ENCODE measurements at regions not wholly inside any gene's neighbourhood (a gene's known extent, or its start where the extent isn't known, plus 50 kb on each side); places are given as distances from the start of the nearest gene placed in this dataset.

DNA sequence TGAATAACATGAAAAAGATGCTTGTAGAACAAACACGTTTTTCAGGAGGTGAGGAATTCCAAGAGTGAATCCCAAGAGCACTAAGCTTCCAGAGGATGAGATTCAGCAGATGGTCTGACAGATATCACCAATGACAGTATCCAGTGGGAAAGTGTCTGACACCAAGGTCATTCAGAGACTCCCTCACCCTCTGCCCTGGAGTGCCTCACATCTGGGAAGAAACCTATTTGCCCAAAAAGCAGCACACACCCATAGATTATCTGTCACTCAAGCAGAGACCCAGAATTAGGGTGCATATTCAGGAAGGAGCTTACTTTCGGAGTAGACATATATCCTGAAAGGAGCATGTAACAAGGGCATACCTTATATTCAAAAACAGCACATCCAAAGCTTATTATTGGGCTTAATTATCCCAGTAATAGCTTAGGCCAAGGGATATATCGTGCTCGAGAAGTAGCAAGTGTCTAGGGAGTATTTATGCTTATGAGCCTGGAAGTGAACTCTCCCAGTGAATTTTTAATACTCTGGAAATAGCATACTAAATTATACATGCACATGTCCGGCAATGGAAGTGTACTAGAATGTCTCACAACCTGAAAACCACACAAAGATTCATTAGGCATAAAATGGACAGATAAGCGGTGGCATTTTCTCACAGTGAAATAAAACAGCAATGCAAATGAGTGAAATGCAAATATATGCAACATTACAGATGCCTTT, 998.1 kb upstream of the TMEM132C start:
- DNase-seq (ENCODE audit: low spot score): no peak

DNA sequence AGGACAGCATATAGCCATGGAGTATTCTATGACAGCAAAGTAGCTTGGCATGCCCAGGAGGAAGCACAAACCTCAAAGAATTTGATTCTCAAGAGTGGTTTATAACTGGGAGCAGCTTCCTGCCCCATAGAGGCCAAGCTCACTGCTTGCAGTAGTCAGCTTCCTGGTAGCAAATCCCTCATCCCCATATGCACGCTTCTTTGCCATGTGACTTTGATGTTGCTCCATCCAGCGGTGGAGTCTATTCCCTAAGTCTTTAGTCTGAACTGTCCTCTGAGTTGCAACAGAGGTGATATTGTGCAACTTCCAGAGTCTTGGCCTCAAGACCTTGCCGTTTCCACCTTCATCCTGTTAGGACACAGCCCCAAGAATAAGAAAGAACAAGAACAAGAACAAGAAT, 996.8 kb upstream of the TMEM132C start:
- DNase-seq (ENCODE audit: low spot score): peak; percentile 81

DNA sequence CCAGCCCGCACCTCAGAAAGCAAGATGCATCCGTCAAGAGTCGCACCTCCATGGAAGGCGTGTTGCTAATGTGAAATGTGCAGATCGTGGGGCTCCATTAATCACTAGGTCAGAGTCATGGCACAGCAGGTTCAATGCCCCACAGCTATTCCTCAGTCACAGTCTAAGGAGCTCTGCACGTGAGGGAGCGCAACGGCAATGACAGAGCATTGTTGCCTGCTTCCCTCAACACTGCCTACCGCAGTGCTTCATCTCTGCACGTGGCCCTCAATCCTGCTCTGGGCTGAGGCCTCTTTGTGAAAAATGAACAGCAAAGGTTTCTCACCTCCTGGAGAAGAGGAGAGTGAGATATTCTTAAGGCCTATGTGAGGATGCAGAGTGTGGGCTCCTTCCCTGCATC, 995.2 kb upstream of the TMEM132C start:
- DNase-seq (ENCODE audit: low spot score): peak; percentile 73

DNA sequence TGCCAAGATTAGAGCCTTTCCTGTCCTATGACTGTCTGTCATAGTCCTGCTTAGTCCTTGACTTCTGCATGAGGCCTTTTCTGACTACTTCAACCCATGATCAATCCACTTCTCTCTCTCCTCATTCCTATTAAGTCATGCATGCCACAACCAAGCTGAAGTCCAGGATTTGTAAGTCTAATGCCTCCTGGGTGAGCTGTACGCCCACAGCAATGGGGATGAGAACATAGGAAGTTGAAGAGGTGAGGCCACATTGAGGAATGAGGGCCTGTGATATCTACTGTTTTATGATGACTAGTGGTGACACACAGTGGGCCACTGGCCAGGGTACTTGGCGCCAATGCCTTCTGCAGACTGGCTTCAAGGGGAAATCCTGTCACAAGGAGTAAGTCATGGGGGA, 994.1 kb upstream of the TMEM132C start:
- peak; percentile 100 for DNase-seq (ENCODE audit: low spot score)

DNA sequence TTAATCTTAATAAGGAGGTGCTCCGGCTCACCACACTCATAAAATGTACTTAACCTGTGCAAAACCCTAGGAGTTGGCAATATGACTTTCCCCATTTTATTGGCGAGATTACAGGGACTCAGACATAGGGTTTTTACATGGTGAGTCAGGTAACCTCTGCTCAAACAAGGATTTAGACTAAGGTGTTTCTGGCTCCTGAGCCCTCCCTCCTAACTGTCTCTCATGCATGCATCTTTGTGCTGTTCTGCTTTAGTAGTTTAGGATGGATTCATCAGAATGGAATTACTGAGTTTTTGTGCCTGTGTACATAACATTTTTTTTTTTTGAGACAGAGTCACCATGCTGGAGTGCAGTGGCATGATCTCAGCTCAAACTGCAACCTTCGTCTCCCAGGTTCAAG, 993.3 kb upstream of the TMEM132C start:
- peak; percentile 97 for DNase-seq (ENCODE audit: low spot score)

DNA sequence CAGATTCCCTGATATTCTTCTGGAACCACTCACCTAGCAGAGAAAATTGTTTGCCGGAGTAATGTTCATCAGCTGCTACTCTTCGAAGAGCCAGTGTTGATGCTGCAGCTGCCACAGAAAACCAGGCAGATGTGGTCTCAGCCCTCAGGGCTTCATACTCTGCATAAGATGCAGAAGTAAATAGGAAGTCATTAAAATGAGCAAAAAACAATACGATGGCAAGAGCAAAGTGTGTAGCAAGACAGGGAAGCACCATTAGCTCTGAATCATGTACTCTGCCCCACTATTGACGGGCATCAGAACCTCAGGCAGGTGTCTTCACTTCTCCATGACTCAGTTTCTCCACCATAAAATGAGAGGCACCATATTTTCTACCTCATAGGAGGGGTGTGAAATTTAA, 991.6 kb upstream of the TMEM132C start:
- no peak for DNase-seq (ENCODE audit: low spot score)

DNA sequence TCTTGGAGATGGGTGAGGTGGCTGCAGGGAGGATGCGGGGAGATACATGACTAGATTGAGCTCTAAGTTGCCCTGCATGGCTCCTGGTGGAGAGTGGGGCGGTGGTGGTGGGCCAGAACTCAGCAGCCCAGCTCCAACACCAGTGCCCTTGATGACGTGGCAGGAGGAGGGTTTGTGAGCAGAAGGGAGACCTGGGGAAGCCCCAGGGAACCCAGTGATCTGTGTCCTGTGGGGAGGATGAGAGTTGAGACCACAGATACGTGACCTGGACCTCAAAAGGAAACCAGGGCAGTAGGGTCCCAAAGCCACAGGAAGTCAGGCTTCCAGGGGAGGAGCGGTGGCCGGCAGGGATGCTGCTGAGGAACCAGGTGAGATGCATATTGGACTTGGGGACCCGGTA, 989.1 kb upstream of the TMEM132C start:
- DNase-seq (ENCODE audit: low spot score): peak; percentile 59

DNA sequence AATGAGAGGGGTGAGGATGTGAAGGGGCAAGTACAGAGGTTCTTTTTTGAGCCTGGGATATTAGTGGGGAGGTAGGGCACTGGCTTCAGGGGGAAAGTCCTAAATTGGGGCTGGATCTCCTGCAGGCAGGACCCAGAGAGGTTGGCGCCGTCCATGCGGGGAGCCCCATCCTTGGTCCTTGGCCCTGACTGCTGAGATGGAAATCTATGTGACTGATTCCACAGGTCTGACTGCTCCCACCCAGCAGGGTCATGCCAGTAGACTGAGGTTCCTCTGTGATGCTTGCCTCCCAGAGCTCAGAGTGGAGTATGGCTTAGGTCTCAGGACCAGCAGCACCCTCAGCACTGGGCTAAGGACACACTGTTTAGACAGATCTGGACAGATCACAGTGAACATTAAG, 988.6 kb upstream of the TMEM132C start:
- DNase-seq (ENCODE audit: low spot score): no peak

DNA sequence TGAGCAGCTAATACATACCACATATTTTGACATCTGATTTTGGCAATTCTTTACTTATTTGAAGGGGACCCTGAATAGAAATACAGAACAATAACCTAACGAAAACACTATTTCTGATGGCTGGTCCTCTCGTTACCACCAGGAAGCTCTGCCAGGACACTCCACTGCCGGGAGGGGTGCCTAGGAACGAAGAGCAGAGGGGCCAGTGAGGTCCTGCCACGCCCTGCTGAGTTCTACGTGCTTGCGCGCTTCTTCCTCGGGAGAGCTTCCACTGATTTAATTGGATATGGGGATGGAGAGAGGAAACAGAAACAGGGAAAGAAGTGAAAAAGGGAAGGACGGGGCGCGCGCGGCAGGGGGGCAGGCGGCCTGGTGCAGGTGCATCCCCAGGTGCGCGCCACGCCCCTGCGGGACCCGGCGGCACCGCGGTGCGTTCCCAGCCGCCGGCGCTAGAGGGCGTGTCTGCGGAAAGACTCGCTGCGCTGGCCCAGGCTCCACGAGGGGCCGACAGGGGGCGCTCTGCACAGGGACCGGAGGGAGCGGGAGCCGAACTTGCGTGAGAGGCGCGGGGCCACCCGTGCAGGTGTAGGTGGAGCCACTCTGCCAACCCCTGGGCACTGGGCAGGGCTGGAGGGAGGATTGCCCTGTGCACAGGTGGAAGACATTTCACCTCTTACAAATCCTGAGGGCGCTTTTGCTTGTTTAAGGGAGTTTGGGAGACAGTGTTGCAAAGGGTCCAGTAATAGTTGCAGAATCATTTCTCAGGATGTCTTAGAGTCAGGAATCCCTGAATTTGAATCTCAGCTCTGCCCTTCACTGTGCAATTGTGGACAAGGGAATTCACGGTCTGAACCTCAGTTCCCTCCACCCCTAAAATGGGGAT, 986.3 kb upstream of the TMEM132C start:
- DNase-seq (ENCODE audit: low spot score): peak; percentile 59

DNA sequence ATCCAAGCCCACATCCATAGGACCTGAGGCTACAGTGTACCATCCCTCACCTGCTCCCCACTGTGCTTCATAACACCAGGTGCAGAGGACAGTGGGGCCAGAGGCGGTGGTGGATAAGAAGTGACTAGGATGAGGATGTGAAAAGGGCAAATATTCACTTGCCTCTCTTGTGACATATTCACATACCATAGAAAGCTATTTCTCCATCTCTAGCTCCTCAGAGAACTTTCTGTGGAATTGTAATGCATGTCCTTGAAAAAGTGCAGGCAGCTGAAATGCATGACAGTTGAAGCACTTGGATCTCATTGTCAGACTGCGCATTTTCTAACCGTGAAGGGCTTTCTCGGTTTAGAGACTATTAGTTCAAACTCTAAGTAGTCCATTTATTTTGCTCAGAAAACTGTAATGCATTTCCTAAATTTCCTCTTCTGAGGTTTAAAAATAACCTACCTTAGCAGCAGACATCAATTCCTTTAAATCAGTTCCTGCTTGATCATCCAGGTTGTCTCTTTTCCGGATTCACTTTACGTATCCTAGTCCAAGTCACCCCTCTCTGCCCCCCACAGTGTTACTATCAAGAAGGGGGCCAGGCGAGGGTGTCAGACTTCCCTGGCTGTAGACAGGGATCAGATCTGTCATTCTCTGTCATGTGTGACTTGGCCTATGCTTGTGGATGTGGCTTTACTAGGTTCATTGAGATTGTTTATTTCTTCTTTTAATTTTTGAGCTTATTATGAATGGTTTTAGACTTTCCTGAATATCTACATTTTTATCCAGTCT, 984.0 kb upstream of the TMEM132C start:
- DNase-seq (ENCODE audit: low spot score): no peak

DNA sequence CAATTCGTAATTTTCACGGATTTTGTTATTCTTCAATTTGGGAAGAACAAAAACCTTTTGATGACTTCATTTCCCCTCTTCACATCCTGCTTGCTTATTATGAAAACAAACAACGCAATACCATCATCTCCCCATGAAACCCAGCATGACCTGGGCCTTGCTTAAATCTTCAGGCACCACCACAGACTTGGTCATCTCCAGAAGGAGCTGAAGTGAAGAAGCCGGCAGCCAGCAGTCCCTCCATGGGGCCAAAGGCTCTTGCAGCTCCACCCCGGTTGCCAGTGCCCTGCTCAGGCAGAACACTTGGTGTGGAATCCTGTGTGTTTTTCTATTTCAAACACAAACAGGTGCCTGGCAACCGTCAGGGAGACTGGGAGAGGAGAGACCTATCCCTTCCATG, 982.9 kb upstream of the TMEM132C start:
- DNase-seq (ENCODE audit: low spot score): no peak

DNA sequence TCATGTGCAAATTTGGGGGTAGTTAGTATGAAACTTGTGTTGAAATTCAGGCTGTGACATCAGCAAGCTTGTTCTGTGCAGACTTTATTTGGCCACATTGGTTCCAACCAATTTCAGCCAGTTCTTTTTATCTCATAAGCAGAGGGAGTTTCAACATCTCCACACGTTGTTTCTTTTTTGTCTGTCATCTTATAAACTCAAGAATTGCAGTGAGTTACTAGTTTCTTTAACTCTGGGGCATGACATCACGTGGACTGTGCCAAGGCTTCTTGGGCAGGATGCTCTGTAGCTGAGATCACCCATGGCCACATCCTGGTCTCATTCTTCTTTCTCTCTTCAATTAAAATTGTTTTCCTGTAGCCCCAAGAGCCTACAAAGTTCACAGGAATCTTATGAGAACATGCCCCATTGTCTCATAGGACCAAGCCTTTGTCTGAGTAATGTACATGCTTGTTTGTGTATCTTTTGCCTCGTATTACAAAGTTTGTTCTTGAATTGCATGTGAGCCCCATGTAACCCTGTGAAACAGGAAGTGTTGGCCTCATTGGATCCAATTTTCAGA, 982.0 kb upstream of the TMEM132C start:
- peak; percentile 93 for DNase-seq (ENCODE audit: low spot score)

DNA sequence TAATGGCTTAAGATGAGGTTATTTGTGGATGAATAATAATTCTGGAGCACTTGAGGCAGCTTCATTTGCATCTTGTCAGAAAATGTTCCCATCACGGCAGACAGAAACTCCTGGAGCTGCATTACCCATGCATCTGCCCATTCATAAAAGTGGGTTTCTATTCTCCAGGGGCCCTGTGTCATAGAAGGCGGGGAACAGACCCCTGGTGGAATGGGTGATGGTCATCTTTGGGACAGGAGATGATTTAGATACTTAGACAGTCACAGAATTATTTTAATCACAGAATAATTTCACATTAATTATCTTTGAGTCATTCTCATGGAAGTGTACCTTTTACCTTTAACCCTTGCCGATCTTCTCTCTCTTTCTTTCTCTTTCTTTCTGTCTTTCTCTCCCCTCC, 980.7 kb upstream of the TMEM132C start:
- no peak for DNase-seq (ENCODE audit: low spot score)

DNA sequence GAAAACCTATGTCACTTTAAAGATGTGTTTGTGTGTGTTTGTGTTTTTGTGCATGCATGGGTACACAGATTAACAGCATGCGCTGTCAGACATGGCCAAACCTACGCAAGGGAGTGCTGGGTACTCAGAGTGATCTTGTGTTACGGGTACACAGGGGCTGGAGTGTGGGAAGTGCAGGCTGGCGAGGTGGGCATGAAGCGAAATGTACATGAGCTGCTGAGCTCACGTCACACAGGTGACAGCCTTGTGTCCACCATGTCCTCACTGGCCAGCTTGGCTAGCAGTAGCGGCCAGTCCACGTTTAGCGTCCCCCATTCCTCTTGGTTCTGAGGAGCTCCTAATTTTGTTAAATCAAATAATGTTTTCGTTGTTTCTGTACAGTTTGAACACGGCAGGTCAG, 979.7 kb upstream of the TMEM132C start:
- DNase-seq (ENCODE audit: low spot score): no peak

DNA sequence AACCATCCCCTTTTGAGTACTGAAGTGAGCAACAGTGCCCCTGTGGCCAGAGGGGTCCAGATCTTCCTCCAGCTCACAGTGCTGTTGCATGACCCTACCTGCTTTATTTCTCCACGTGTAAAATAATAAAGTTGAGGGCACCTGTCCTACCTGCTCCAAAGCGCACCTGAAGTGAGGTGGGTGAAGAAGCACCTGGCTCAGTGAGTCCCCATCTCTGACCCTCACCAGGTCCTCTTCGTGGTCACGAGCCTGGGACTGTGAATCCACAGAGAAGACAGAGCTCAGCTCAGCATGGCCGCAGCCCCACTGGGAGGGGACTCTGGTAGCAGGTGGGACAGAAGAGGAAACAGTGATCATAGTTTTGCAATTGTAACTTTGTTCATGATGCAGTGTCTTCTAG, 976.7 kb upstream of the TMEM132C start:
- no peak for DNase-seq (ENCODE audit: low spot score)

DNA sequence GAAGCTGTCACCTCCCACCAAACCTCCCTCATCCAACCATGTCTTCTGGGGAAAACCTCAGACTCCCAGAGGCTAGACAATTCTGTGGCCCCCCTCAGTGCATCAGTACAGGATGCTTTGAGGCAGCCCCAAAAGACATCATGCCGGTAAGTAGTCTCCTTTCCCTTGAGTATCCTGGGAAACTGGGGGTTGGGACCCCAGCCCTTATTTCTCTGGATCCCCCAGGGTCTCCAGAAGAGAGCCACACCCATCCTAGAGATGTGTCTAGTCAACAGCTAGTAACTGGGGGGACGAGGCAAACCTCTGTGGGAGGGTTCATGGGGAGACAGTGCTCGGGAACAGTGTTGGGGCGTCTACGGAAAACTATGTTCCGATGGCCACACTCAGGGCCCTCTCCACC, 974.2 kb upstream of the TMEM132C start:
- no peak for DNase-seq (ENCODE audit: low spot score)

DNA sequence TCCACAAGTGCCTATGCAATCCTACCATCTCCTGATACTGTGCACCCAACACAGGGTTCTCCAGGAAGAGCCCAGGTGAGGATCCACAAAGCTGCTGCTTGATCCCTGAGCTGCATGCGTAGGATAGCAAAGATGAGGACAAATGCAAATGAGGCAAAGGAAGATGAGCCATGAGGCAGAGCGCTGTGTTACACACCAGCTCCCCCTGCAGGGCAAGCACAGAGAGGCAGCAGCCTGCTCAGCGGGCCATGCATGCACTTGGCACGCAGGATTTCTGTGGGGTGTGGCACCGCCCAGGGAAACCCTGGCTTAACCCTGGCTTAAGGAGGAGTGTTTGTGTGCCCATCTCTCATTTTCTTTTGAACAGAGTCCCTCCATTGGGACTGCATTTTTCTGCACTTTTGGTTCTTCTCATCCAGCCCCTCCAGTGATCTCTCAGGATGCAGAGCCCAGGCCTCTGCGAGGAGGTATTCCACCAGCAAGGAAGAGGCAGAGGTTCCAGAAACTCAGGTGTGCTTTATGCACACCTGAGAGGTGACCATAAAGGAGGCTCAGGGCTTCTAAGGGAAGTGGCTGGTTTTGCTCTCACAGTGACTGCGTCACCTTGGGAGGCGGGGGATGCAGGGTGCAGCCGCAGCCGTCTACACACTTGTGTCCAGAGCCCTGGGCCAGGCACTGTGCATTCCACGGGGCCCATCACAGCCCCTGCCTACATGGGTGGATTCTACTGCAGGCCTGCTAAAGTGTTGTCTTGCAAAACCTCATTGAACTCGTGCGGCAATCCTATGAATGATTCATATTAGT, 973.3 kb upstream of the TMEM132C start:
- DNase-seq (ENCODE audit: low spot score): peak; percentile 77

DNA sequence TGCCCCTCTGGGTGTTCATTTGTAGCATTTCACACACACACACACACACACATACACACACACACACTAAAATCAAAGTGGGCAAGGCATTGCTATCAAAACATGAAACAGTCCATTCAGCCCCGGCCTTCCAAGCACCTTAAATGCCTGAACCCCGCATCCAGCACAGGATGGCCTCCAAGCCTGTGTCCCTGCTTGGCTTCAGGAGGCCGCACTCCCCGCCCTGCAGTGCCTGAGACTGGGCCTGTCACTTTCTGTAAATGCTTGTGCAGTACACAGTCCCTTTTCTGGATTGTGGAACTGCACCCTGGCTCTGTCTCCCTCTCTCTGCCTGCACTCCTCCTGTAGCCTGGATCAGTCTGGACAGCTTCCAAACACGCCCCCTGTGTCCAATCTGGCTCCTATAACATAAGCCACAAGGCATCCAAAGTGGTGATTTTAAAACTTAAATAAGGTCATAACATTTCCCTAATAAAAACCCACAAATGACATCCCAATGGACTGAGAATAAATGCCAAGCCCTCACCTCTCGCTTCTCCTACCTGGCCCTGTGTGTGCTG, 972.2 kb upstream of the TMEM132C start:
- DNase-seq (ENCODE audit: low spot score): no peak

DNA sequence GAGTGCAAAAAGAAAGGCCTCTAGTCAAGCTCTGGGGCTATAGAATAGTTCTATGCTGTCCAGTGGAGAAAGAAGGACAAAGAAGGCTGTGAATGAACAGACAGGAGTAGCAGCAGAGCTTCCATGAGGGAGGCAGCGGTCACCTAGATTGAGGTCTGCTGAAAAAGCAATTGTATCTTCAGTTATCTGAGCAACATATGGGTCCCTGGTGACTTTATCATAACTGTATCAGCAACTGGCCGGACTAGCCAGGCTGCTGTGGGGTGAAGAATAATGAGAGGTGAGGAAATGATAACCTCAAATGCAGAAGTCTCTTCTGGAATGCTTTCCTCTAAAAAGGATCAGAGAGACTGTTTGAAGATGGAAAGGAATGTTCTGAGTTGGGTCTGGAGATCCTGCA, 971.3 kb upstream of the TMEM132C start:
- DNase-seq (ENCODE audit: low spot score): no peak

DNA sequence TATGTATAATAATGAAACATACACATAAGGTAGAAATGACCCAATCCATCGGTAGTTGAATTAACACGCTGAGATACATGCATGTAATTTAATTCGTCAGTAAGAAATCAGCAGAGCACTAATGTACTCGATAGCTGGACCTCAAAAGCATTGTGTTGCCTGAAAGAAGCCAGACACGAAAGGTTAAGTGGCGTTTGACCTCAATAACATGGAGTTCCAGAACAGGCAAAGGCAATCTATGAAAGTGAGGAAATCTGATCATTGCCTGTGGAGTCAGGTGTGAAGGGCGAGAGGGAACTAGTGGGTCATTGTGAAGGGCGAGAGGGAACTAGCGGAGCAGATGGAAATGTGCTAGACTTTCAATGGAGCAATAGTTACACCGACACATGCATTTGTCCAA, 970.4 kb upstream of the TMEM132C start:
- DNase-seq (ENCODE audit: low spot score): no peak

DNA sequence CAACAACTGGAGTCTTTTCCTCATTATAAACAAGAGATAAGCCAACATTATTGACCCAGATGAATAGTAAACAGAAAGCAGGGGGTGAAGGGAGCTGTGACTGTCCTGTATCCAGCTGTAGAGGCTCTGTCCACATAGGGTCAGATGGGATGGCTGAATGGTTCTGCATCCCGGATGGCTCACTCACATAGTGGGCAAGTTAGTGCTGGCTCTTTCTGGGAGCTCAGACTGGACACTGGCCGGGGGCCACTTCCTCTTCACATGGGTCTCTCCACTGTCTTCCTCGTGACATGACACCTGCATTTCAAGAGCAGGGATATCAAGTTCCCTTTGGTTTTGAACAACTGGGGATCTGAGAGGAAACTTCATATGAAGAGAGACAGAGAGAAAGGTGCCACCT, 969.6 kb upstream of the TMEM132C start:
- no peak for DNase-seq (ENCODE audit: low spot score)
